ENCODE measurements at regions not wholly inside any gene's neighbourhood (a gene's known extent, or its start where the extent isn't known, plus 50 kb on each side); places are given as distances from the start of the nearest gene placed in this dataset.

GRCh38 chr2:13227578-13227977 lies 510.8 kb downstream of the TRIB2 start:
- no peak overlapping the region for H3K14ac ChIP-seq (ENCODE audit: insufficient read length)
- no peak overlapping the region for H2BK12ac ChIP-seq (ENCODE audit: low read depth, low read length)
- H3K27ac ChIP-seq (ENCODE audit: low read depth, low read length), result no peak overlapping the region
- POLR2A ChIA-PET (ENCODE audit: partially characterized antibody), result no interaction called here
- no peak overlapping the region for H2BK5ac ChIP-seq (ENCODE audit: low read depth, low read length)
- H3K27me3 ChIP-seq (replicated peaks in 1 of 4; ENCODE audit: control insufficient read depth in 3 of 4, extremely low read depth in 1 of 4, insufficient read depth in 3 of 4, low read length in 3 of 4), result no peaks in the 10 kb centered on the region
- no peaks in the 10 kb centered on the region for H3K79me2 ChIP-seq (ENCODE audit: control insufficient read depth in 1 of 2, insufficient read depth in 2 of 2, low read length in 2 of 2)
- H2BK20ac ChIP-seq (ENCODE audit: low read length), result no peak overlapping the region
- no peak overlapping the region for H2BK120ac ChIP-seq (replicated peaks; ENCODE audit: low read depth, low read length)
- no peaks in the 10 kb centered on the region for H3K23me2 ChIP-seq (ENCODE audit: low read depth, low read length)
- H3K36me3 ChIP-seq (ENCODE audit: control insufficient read depth in 2 of 4, insufficient read depth in 4 of 4, low read length in 3 of 4), result no peaks in the 10 kb centered on the region
- DNase-seq (ENCODE audit: low read depth in 1 of 2, low spot score in 2 of 2), result no peak
- H3K9me3 ChIP-seq (ENCODE audit: insufficient read depth in 2 of 2, low read depth in 1 of 2, low read length in 1 of 2), result peaks cover 0 to 5% of the 10 kb centered on the region in 2 experiments; a peak in 1 of 4 replicates
- H4K91ac ChIP-seq (replicated peaks; ENCODE audit: insufficient read length, low read length), result no peak overlapping the region
- H2BK15ac ChIP-seq (ENCODE audit: low read length), result no peak overlapping the region
- no peaks in the 10 kb centered on the region for H4K20me1 ChIP-seq (replicated peaks in 1 of 2; ENCODE audit: control insufficient read depth in 1 of 2, insufficient read depth in 2 of 2, low read length in 2 of 2)
- no peaks in the 10 kb centered on the region; a peak in 1 of 7 replicates for H3K4me1 ChIP-seq (replicated peaks in 1 of 4; ENCODE audit: control insufficient read depth in 3 of 4, insufficient read depth in 4 of 4, low read length in 3 of 4)
- FAIRE-seq, result no peak
- H3K79me1 ChIP-seq (ENCODE audit: low read depth, low read length), result no peaks in the 10 kb centered on the region
- no peak overlapping the region for H3K4me3 ChIP-seq (ENCODE audit: extremely low read depth in 1 of 4, insufficient read depth in 2 of 4, low read depth in 3 of 4, low read length in 4 of 4)
- H3K9ac ChIP-seq (replicated peaks in 1 of 4; ENCODE audit: extremely low read depth in 1 of 4, low read depth in 3 of 4, low read length in 3 of 4), result no peak overlapping the region
- H3K56ac ChIP-seq (replicated peaks; ENCODE audit: insufficient read length, low read depth, low read length), result no peak overlapping the region
- TF ChIP-seq SIN3A (conservative IDR thresholded peaks at IDR 0.05 in 1 of 2, IDR thresholded peaks at IDR 0.05 in 1 of 2; ENCODE audit: low read depth in 1 of 2, low read length in 2 of 2), result no peak
- no peak for TF ChIP-seq GTF2F1 (IDR thresholded peaks at IDR 0.05; ENCODE audit: borderline replicate concordance, low read depth, low read length)
- no peak for TF ChIP-seq CTBP2 (IDR thresholded peaks at IDR 0.05; ENCODE audit: borderline replicate concordance, insufficient read depth, insufficient read length, low read length)
- TF ChIP-seq ZNF274 (IDR thresholded peaks at IDR 0.05; ENCODE audit: borderline replicate concordance, extremely low read depth, low read length), result no peak
- TF ChIP-seq ATF3 (IDR thresholded peaks at IDR 0.05; ENCODE audit: insufficient read depth, low read depth, low read length), result no peak
- TF ChIP-seq TCF12 (IDR thresholded peaks at IDR 0.05; ENCODE audit: low read depth, low read length), result no peak
- TF ChIP-seq, protein P1, sequence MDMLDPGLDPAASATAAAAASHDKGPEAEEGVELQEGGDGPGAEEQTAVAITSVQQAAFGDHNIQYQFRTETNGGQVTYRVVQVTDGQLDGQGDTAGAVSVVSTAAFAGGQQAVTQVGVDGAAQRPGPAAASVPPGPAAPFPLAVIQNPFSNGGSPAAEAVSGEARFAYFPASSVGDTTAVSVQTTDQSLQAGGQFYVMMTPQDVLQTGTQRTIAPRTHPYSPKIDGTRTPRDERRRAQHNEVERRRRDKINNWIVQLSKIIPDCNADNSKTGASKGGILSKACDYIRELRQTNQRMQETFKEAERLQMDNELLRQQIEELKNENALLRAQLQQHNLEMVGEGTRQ (IDR thresholded peaks at IDR 0.05; ENCODE audit: low read length), result no peak
- no peak for TF ChIP-seq GABPA (IDR thresholded peaks at IDR 0.05; ENCODE audit: borderline replicate concordance, insufficient read depth, low read length)
- H3K23ac ChIP-seq (ENCODE audit: insufficient read length), result no peak overlapping the region
- 79% methylated on average over 4 of the region's 5 CpGs; no CpG with 5 or more reads in 1 of the 2 experiments for WGBS, 2 experiments (ENCODE audit: extremely low coverage in 1 of 2, insufficient coverage in 1 of 2, insufficient read length in 1 of 2, insufficient replicate concordance in 2 of 2, low coverage in 1 of 2, low lambda C conversion rate in 2 of 2, missing lambda C conversion rate in 1 of 2)
- H2AFZ ChIP-seq (ENCODE audit: low read length), result 0 out of 2 replicates have a peak overlapping the region, but pooled peaks have one; percentile 30
- H3K4ac ChIP-seq (replicated peaks; ENCODE audit: insufficient read length, low read depth, low read length), result no peak overlapping the region
- no peak overlapping the region for H4K5ac ChIP-seq (ENCODE audit: insufficient read length, low read depth, low read length)
- H3K18ac ChIP-seq (ENCODE audit: extremely low read depth, low read length), result no peak overlapping the region
- H4K8ac ChIP-seq (ENCODE audit: extremely low read depth, insufficient read depth, low read length), result no peak overlapping the region; the same call in 1 of the 2 replicates
- H2AK5ac ChIP-seq (ENCODE audit: low read depth, low read length), result no peak overlapping the region
- H3K4me2 ChIP-seq (ENCODE audit: insufficient read depth in 1 of 2, low read depth in 2 of 2, low read length in 2 of 2), result no peak overlapping the region
- CTCF ChIA-PET (ENCODE audit: partially characterized antibody), result interaction anchor here (1.0 kb wide), 1 partner anchor 28 kb away, joined by 4 read pairs; no protein-coding TSS in a partner anchor

Data from H1 (cell line).